ENCODE measurements at regions not wholly inside any gene's neighbourhood (a gene's known extent, or its start where the extent isn't known, plus 50 kb on each side); places are given as distances from the start of the nearest gene placed in this dataset.

GRCh38 chr3:18989237-18989795 lies 159.0 kb upstream of the KCNH8 start:
- TF ChIP-seq, protein P1, sequence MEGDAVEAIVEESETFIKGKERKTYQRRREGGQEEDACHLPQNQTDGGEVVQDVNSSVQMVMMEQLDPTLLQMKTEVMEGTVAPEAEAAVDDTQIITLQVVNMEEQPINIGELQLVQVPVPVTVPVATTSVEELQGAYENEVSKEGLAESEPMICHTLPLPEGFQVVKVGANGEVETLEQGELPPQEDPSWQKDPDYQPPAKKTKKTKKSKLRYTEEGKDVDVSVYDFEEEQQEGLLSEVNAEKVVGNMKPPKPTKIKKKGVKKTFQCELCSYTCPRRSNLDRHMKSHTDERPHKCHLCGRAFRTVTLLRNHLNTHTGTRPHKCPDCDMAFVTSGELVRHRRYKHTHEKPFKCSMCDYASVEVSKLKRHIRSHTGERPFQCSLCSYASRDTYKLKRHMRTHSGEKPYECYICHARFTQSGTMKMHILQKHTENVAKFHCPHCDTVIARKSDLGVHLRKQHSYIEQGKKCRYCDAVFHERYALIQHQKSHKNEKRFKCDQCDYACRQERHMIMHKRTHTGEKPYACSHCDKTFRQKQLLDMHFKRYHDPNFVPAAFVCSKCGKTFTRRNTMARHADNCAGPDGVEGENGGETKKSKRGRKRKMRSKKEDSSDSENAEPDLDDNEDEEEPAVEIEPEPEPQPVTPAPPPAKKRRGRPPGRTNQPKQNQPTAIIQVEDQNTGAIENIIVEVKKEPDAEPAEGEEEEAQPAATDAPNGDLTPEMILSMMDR (IDR thresholded peaks at IDR 0.05), result no peak
- no peak for TF ChIP-seq POLR2A (IDR thresholded peaks at IDR 0.05)

Data from esophagus squamous epithelium (tissue), 4 donors.